ENCODE measurements at regions not wholly inside any gene's neighbourhood (a gene's known extent, or its start where the extent isn't known, plus 50 kb on each side); places are given as distances from the start of the nearest gene placed in this dataset.

GRCh38 chr3:89955156-89955555 lies 847.7 kb downstream of the EPHA3 start:
- TF ChIP-seq NR1H2 (CRISPR knock-in tag; IDR thresholded peaks at IDR 0.05), result no peak
- TF ChIP-seq NR2C2 (CRISPR knock-in tag; IDR thresholded peaks at IDR 0.05), result no peak
- TF ChIP-seq JUN (CRISPR knock-in tag; IDR thresholded peaks at IDR 0.05), result no peak
- TF ChIP-seq ZNF317 (CRISPR knock-in tag; IDR thresholded peaks at IDR 0.05; ENCODE audit: borderline replicate concordance, low read depth), result no peak
- TF ChIP-seq FOXP1 (CRISPR knock-in tag; IDR thresholded peaks at IDR 0.05; ENCODE audit: borderline replicate concordance), result no peak

All from WTC11 (cell line).